HG02981 (cell line): ENCODE measurements at regions not wholly inside any gene's neighbourhood (a gene's known extent, or its start where the extent isn't known, plus 50 kb on each side); places are given as distances from the start of the nearest gene placed in this dataset.

Experiments used
- ATAC-seq: cut with Tn5 transposase; IDR thresholded peaks from one replicate; pipeline ENCODE4 v1.9.1; 2021; ENCODE audit warnings: mild to moderate bottlenecking, moderate library complexity; ENCODE audit not compliant: unreplicated experiment

GRCh38 chr2:217030081-217030480 lies 170.2 kb upstream of the TNP1 start:
- no peak for ATAC-seq

- no peak for ATAC-seq
Measured at GRCh38 chr2:217028128-217028527, 168.3 kb upstream of the TNP1 start.

GRCh38 chr2:217027414-217027813 lies 167.6 kb upstream of the TNP1 start:
- ATAC-seq = no peak

- ATAC-seq = no peak
Measured at GRCh38 chr2:217026569-217026968, 166.7 kb upstream of the TNP1 start.

GRCh38 chr2:217026161-217026560 lies 166.3 kb upstream of the TNP1 start:
- ATAC-seq = no peak

GRCh38 chr2:217023611-217024010 lies 163.7 kb upstream of the TNP1 start:
- ATAC-seq = no peak

- ATAC-seq = no peak
Measured at GRCh38 chr2:217017456-217018252, 157.8 kb upstream of the TNP1 start.

GRCh38 chr2:217016796-217017419 lies 157.0 kb upstream of the TNP1 start:
- ATAC-seq = no peak

GRCh38 chr2:217014328-217015105 lies 154.7 kb upstream of the TNP1 start:
- no peak for ATAC-seq

- ATAC-seq = no peak
Measured at GRCh38 chr2:217013926-217014325, 154.1 kb upstream of the TNP1 start.

- ATAC-seq = no peak
Measured at GRCh38 chr2:217011576-217011975, 151.7 kb upstream of the TNP1 start.

GRCh38 chr2:217010173-217010572 lies 150.3 kb upstream of the TNP1 start:
- ATAC-seq = no peak

GRCh38 chr2:217008794-217009193 lies 148.9 kb upstream of the TNP1 start:
- no peak for ATAC-seq

GRCh38 chr2:217006217-217006616 lies 146.4 kb upstream of the TNP1 start:
- ATAC-seq = no peak

- no peak for ATAC-seq
Measured at GRCh38 chr2:217004656-217005055, 144.8 kb upstream of the TNP1 start.

- no peak for ATAC-seq
Measured at GRCh38 chr2:217001740-217002139, 141.9 kb upstream of the TNP1 start.

GRCh38 chr2:217000406-217000805 lies 140.5 kb upstream of the TNP1 start:
- no peak for ATAC-seq

GRCh38 chr2:216996279-216996845 lies 136.5 kb upstream of the TNP1 start:
- ATAC-seq = no peak

GRCh38 chr2:216994353-216994854 lies 134.5 kb upstream of the TNP1 start:
- ATAC-seq = no peak

GRCh38 chr2:216992056-216992675 lies 132.3 kb upstream of the TNP1 start:
- ATAC-seq = no peak

GRCh38 chr2:216991563-216991962 lies 131.7 kb upstream of the TNP1 start:
- ATAC-seq = no peak
